ENCODE measurements at regions not wholly inside any gene's neighbourhood (a gene's known extent, or its start where the extent isn't known, plus 50 kb on each side); places are given as distances from the start of the nearest gene placed in this dataset.

GRCh38 chr20:58571693-58572427 lies 56.7 kb upstream of the APCDD1L start:
- no peak overlapping the region for H3K4me2 ChIP-seq (ENCODE audit: low read length)
- no peak overlapping the region for H3K4me3 ChIP-seq (ENCODE audit: low read length)
- H3K4me1 ChIP-seq (ENCODE audit: low read length) = no peaks in the 10 kb centered on the region
- H3K79me2 ChIP-seq (ENCODE audit: low read length) = no peaks in the 10 kb centered on the region
- H3K36me3 ChIP-seq (replicated peaks; ENCODE audit: low read depth, low read length) = no peaks in the 10 kb centered on the region
- H3K27me3 ChIP-seq (ENCODE audit: low read depth, low read length) = peaks cover 54% of the 10 kb centered on the region
- H3K27ac ChIP-seq (ENCODE audit: low read length) = no peak overlapping the region
- no peaks in the 10 kb centered on the region for H4K20me1 ChIP-seq (ENCODE audit: insufficient read depth, low read length)
- no peaks in the 10 kb centered on the region for H3K9me3 ChIP-seq (ENCODE audit: insufficient read depth, low read length)
- H3K9ac ChIP-seq (ENCODE audit: low read length) = no peak overlapping the region
- no peak overlapping the region for H2AFZ ChIP-seq (ENCODE audit: low read depth, low read length)
- TF ChIP-seq EZH2phosphoT487 (IDR thresholded peaks at IDR 0.05; ENCODE audit: low read depth) (no peak), CTCF (IDR thresholded peaks at IDR 0.05; ENCODE audit: low read depth, low read length) (no peak)

- Histone ChIP-seq H3K79me2 (ENCODE audit: low read length) (no peaks in the 10 kb centered on the region), H3K9me3 (ENCODE audit: insufficient read depth, low read length) (no peaks in the 10 kb centered on the region), H3K9ac (ENCODE audit: low read length) (no peak overlapping the region), H3K27me3 (ENCODE audit: low read depth, low read length) (peaks cover 51% of the 10 kb centered on the region), H4K20me1 (ENCODE audit: insufficient read depth, low read length) (no peaks in the 10 kb centered on the region), H3K4me3 (ENCODE audit: low read length) (no peak overlapping the region), H3K4me1 (ENCODE audit: low read length) (no peaks in the 10 kb centered on the region), H3K27ac (ENCODE audit: low read length) (no peak overlapping the region), H2AFZ (ENCODE audit: low read depth, low read length) (no peak overlapping the region), H3K36me3 (replicated peaks; ENCODE audit: low read depth, low read length) (no peaks in the 10 kb centered on the region), H3K4me2 (ENCODE audit: low read length) (no peak overlapping the region)
- no peak for TF ChIP-seq CTCF (IDR thresholded peaks at IDR 0.05; ENCODE audit: low read depth, low read length)
- TF ChIP-seq EZH2phosphoT487 (IDR thresholded peaks at IDR 0.05; ENCODE audit: low read depth) = no peak
These were observed 56.1 kb upstream of the APCDD1L start for GRCh38 chr20:58571356-58571692.

- H3K9ac ChIP-seq (ENCODE audit: low read length) = no peak overlapping the region
- no peak overlapping the region for H2AFZ ChIP-seq (ENCODE audit: low read depth, low read length)
- H3K4me1 ChIP-seq (ENCODE audit: low read length) = no peaks in the 10 kb centered on the region
- H3K4me3 ChIP-seq (ENCODE audit: low read length) = no peak overlapping the region
- no peak overlapping the region for H3K4me2 ChIP-seq (ENCODE audit: low read length)
- H3K9me3 ChIP-seq (ENCODE audit: insufficient read depth, low read length) = no peaks in the 10 kb centered on the region
- H4K20me1 ChIP-seq (ENCODE audit: insufficient read depth, low read length) = no peaks in the 10 kb centered on the region
- TF ChIP-seq CTCF (IDR thresholded peaks at IDR 0.05; ENCODE audit: low read depth, low read length) (no peak), EZH2phosphoT487 (IDR thresholded peaks at IDR 0.05; ENCODE audit: low read depth) (no peak)
- H3K36me3 ChIP-seq (replicated peaks; ENCODE audit: low read depth, low read length) = no peaks in the 10 kb centered on the region
- no peaks in the 10 kb centered on the region for H3K79me2 ChIP-seq (ENCODE audit: low read length)
- H3K27ac ChIP-seq (ENCODE audit: low read length) = no peak overlapping the region
- peaks cover 47% of the 10 kb centered on the region for H3K27me3 ChIP-seq (ENCODE audit: low read depth, low read length)
These were observed 55.1 kb upstream of the APCDD1L start for GRCh38 chr20:58570204-58570859.

- Histone ChIP-seq H3K79me2 (ENCODE audit: low read length) (no peaks in the 10 kb centered on the region), H3K27ac (ENCODE audit: low read length) (no peak overlapping the region), H2AFZ (ENCODE audit: low read depth, low read length) (no peak overlapping the region), H3K36me3 (replicated peaks; ENCODE audit: low read depth, low read length) (no peaks in the 10 kb centered on the region), H3K4me1 (ENCODE audit: low read length) (no peaks in the 10 kb centered on the region), H3K9ac (ENCODE audit: low read length) (no peak overlapping the region), H3K9me3 (ENCODE audit: insufficient read depth, low read length) (no peaks in the 10 kb centered on the region), H3K27me3 (ENCODE audit: low read depth, low read length) (peaks cover 43% of the 10 kb centered on the region), H4K20me1 (ENCODE audit: insufficient read depth, low read length) (no peaks in the 10 kb centered on the region), H3K4me3 (ENCODE audit: low read length) (no peak overlapping the region), H3K4me2 (ENCODE audit: low read length) (no peak overlapping the region)
- TF ChIP-seq CTCF (IDR thresholded peaks at IDR 0.05; ENCODE audit: low read depth, low read length) (no peak), EZH2phosphoT487 (IDR thresholded peaks at IDR 0.05; ENCODE audit: low read depth) (no peak)
These were observed 54.3 kb upstream of the APCDD1L start for GRCh38 chr20:58569241-58570125.
